ENCODE measurements at regions not wholly inside any gene's neighbourhood (a gene's known extent, or its start where the extent isn't known, plus 50 kb on each side); places are given as distances from the start of the nearest gene placed in this dataset.
"Not testable (repeated sequence)": the region's sequence is repeated elsewhere in the genome, so short reads cannot be mapped to it uniquely, and the experiment has no call there.

GRCh38 chr1:222416001-222416791 is 131.7 kb downstream of the HHIPL2 start:
- DNase-seq (ENCODE audit: low spot score) = no peak

- no peak for DNase-seq (ENCODE audit: low spot score)
These were observed 132.5 kb downstream of the HHIPL2 start for GRCh38 chr1:222415441-222415840.

- DNase-seq (ENCODE audit: low spot score) = no peak
These were observed 133.8 kb downstream of the HHIPL2 start for GRCh38 chr1:222413991-222414549.

- DNase-seq (ENCODE audit: low spot score) = no peak
These were observed 134.5 kb downstream of the HHIPL2 start for GRCh38 chr1:222413436-222413835.

GRCh38 chr1:222404710-222405109 is 143.2 kb downstream of the HHIPL2 start:
- peak; percentile 3 for DNase-seq (ENCODE audit: low spot score)

- DNase-seq (ENCODE audit: low spot score) = no peak
These were observed 148.7 kb downstream of the HHIPL2 start for GRCh38 chr1:222399197-222399596.

GRCh38 chr1:222394224-222394623 is 153.7 kb downstream of the HHIPL2 start:
- DNase-seq (ENCODE audit: low spot score) = no peak

GRCh38 chr1:222392556-222392955 is 155.3 kb downstream of the HHIPL2 start:
- DNase-seq (ENCODE audit: low spot score) = no peak

GRCh38 chr1:222390181-222390580 is 157.7 kb downstream of the HHIPL2 start:
- DNase-seq (ENCODE audit: low spot score) = no peak

GRCh38 chr1:222387007-222387814 is 160.7 kb downstream of the HHIPL2 start:
- DNase-seq (ENCODE audit: low spot score) = no peak

GRCh38 chr1:222385955-222386354 is 161.9 kb downstream of the HHIPL2 start:
- DNase-seq (ENCODE audit: low spot score) = no peak

GRCh38 chr1:222385262-222385661 is 162.6 kb downstream of the HHIPL2 start:
- DNase-seq (ENCODE audit: low spot score) = no peak

GRCh38 chr1:222384531-222384930 is 163.4 kb downstream of the HHIPL2 start:
- no peak for DNase-seq (ENCODE audit: low spot score)

- DNase-seq (ENCODE audit: low spot score) = no peak
These were observed 165.7 kb downstream of the HHIPL2 start for GRCh38 chr1:222382171-222382570.

GRCh38 chr1:222377428-222378088 is 170.3 kb downstream of the HHIPL2 start:
- DNase-seq (ENCODE audit: low spot score) = no peak

GRCh38 chr1:222376791-222377190 is 171.1 kb downstream of the HHIPL2 start:
- not testable (repeated sequence) for DNase-seq (ENCODE audit: low spot score)

- DNase-seq (ENCODE audit: low spot score) = no peak
These were observed 172.2 kb downstream of the HHIPL2 start for GRCh38 chr1:222375701-222376100.

GRCh38 chr1:222373831-222374602 is 173.9 kb downstream of the HHIPL2 start:
- DNase-seq (ENCODE audit: low spot score) = no peak

- DNase-seq (ENCODE audit: low spot score) = no peak
These were observed 174.7 kb downstream of the HHIPL2 start for GRCh38 chr1:222373216-222373615.

- DNase-seq (ENCODE audit: low spot score) = no peak
These were observed 175.7 kb downstream of the HHIPL2 start for GRCh38 chr1:222372221-222372620.

- DNase-seq (ENCODE audit: low spot score) = no peak
These were observed 176.8 kb downstream of the HHIPL2 start for GRCh38 chr1:222370913-222371675.
